Vagina (tissue), 2 donors: ENCODE measurements at regions not wholly inside any gene's neighbourhood (a gene's known extent, or its start where the extent isn't known, plus 50 kb on each side); places are given as distances from the start of the nearest gene placed in this dataset.

Experiments used
- DNase-seq, 2 donors: peaks; one replicate each; pipeline ENCODE4 v3.0.0-alpha.2; 2017; ENCODE audit errors: extremely low spot score in 2 of 2
- H3K27ac ChIP-seq: fragments of 200-600 bp; sonication (generic); one replicate; pipeline ENCODE4 v1.5.1; 2019
- H3K27me3 ChIP-seq: fragments of 200-600 bp; sonication (generic); one replicate; pipeline ENCODE4 v1.5.1; 2019
- H3K36me3 ChIP-seq, 2 donors: fragments of 200-600 bp; sonication (generic); one replicate each; pipeline ENCODE4 v1.5.1; 2017 to 2019
- H3K4me1 ChIP-seq: fragments of 200-600 bp; sonication (generic); one replicate; pipeline ENCODE4 v1.5.1; 2019
- H3K4me3 ChIP-seq, 2 donors: fragments of 200-600 bp; sonication (generic); 1 replicate in 1 of 2; 2 replicates in 1 of 2; pipeline ENCODE4 v1.5.1; 2016 to 2019
- H3K9me3 ChIP-seq: fragments of 200-600 bp; sonication (generic); one replicate; pipeline ENCODE4 v1.5.1; 2019
- CTCF ChIP-seq, 3 experiments: fragments of 450-650 bp in 2 of 3; fragments of 200-600 bp in 1 of 3; sonication (generic) in 1 of 3; IDR thresholded peaks; one replicate each; pipeline ENCODE4 v1.5.1; 2017 to 2019; ENCODE audit warnings: antibody characterized with exemption in 3 of 3, mild to moderate bottlenecking in 2 of 3, moderate library complexity in 2 of 3
- POLR2A ChIP-seq, 2 donors: fragments of 450-650 bp; IDR thresholded peaks; one replicate each; pipeline ENCODE4 v1.6.1; 2017; ENCODE audit warnings: antibody characterized with exemption in 2 of 2, mild to moderate bottlenecking in 2 of 2, moderate library complexity in 2 of 2
- POLR2AphosphoS5 ChIP-seq, 2 donors: sonication (generic); formaldehyde crosslinking; IDR thresholded peaks; one replicate each; pipeline ENCODE4 v1.9.0; 2017; ENCODE audit warnings: antibody characterized with exemption in 2 of 2, mild to moderate bottlenecking in 2 of 2, low read depth in 1 of 2; ENCODE audit not compliant: insufficient read depth in 1 of 2
- intact Hi-C: fragments of 100-400 bp; cut with DNase I; formaldehyde crosslinking; loops from one replicate; pipeline ENCODE4 v1.15.1; 2023

GRCh38 chr9:1201262-1201661 lies 151.1 kb downstream of the DMRT2 start:
- H3K36me3 ChIP-seq = no peaks in the 10 kb centered on the region
- no peaks in the 10 kb centered on the region for H3K27me3 ChIP-seq
- H3K27ac ChIP-seq = no peak overlapping the region
- H3K9me3 ChIP-seq = no peaks in the 10 kb centered on the region
- no peaks in the 10 kb centered on the region for H3K4me1 ChIP-seq
- no peak for DNase-seq
- TF ChIP-seq CTCF (IDR thresholded peaks at IDR 0.05) (no peak), POLR2AphosphoS5 (IDR thresholded peaks at IDR 0.05; ENCODE audit: insufficient read depth in 1 of 2, low read depth in 1 of 2) (no peak), POLR2A (IDR thresholded peaks at IDR 0.05) (no peak)
- intact Hi-C loops = no loop called here
- H3K4me3 ChIP-seq = no peak overlapping the region

GRCh38 chr9:1201901-1202300 lies 151.7 kb downstream of the DMRT2 start:
- intact Hi-C loops = no loop called here
- Histone ChIP-seq H3K27me3 (no peaks in the 10 kb centered on the region), H3K27ac (no peak overlapping the region), H3K4me3 (no peak overlapping the region), H3K36me3 (no peaks in the 10 kb centered on the region), H3K4me1 (no peaks in the 10 kb centered on the region), H3K9me3 (no peaks in the 10 kb centered on the region)
- no peak for DNase-seq
- TF ChIP-seq CTCF (IDR thresholded peaks at IDR 0.05) (no peak), POLR2AphosphoS5 (IDR thresholded peaks at IDR 0.05; ENCODE audit: insufficient read depth in 1 of 2, low read depth in 1 of 2) (no peak), POLR2A (IDR thresholded peaks at IDR 0.05) (no peak)

GRCh38 chr9:1202512-1203280 lies 152.5 kb downstream of the DMRT2 start:
- Histone ChIP-seq H3K27me3 (no peaks in the 10 kb centered on the region), H3K9me3 (no peaks in the 10 kb centered on the region), H3K4me1 (no peaks in the 10 kb centered on the region), H3K4me3 (no peak overlapping the region), H3K27ac (no peak overlapping the region), H3K36me3 (no peaks in the 10 kb centered on the region)
- TF ChIP-seq POLR2AphosphoS5 (IDR thresholded peaks at IDR 0.05; ENCODE audit: insufficient read depth in 1 of 2, low read depth in 1 of 2) (no peak), POLR2A (IDR thresholded peaks at IDR 0.05) (no peak), CTCF (IDR thresholded peaks at IDR 0.05) (no peak)
- intact Hi-C loops = no loop called here
- DNase-seq = no peak

GRCh38 chr9:1207686-1208085 lies 157.5 kb downstream of the DMRT2 start:
- Histone ChIP-seq H3K4me3 (peak overlapping the region in 1 of 2 donors; percentile 5), H3K36me3 (no peaks in the 10 kb centered on the region), H3K27me3 (no peaks in the 10 kb centered on the region), H3K4me1 (peaks cover 6% of the 10 kb centered on the region), H3K27ac (peak overlapping the region; percentile 66), H3K9me3 (no peaks in the 10 kb centered on the region)
- TF ChIP-seq CTCF (IDR thresholded peaks at IDR 0.05) (no peak), POLR2A (IDR thresholded peaks at IDR 0.05) (no peak), POLR2AphosphoS5 (IDR thresholded peaks at IDR 0.05; ENCODE audit: insufficient read depth in 1 of 2, low read depth in 1 of 2) (no peak)
- intact Hi-C loops = no loop called here
- no peak for DNase-seq

- H3K27me3 ChIP-seq = no peaks in the 10 kb centered on the region
- no peak for DNase-seq
- H3K9me3 ChIP-seq = no peaks in the 10 kb centered on the region
- H3K27ac ChIP-seq = peak overlapping the region; percentile 66
- H3K36me3 ChIP-seq = no peaks in the 10 kb centered on the region
- intact Hi-C loops = no loop called here
- H3K4me1 ChIP-seq = peaks cover 6% of the 10 kb centered on the region
- peak overlapping the region in 1 of 2 donors; percentile 5 for H3K4me3 ChIP-seq
- no peak for TF ChIP-seq CTCF (IDR thresholded peaks at IDR 0.05)
- no peak for TF ChIP-seq POLR2AphosphoS5 (IDR thresholded peaks at IDR 0.05; ENCODE audit: insufficient read depth in 1 of 2, low read depth in 1 of 2)
- TF ChIP-seq POLR2A (IDR thresholded peaks at IDR 0.05) = no peak
These were observed 158.0 kb downstream of the DMRT2 start for GRCh38 chr9:1208157-1208556.
